ENCODE measurements at regions not wholly inside any gene's neighbourhood (a gene's known extent, or its start where the extent isn't known, plus 50 kb on each side); places are given as distances from the start of the nearest gene placed in this dataset.
A peak's percentile ranks its signal among the peaks of the same experiment; 100 is the strongest.
"Not testable (repeated sequence)": the region's sequence is repeated elsewhere in the genome, so short reads cannot be mapped to it uniquely, and the experiment has no call there.

GRCh38 chr4:137950286-137950685, 291.9 kb downstream of the SLC7A11 start:
- DNase-seq, result no peak

GRCh38 chr4:137949746-137950145, 292.4 kb downstream of the SLC7A11 start:
- peak; percentile 41 for DNase-seq

- peak; percentile 45 for DNase-seq
Measured at GRCh38 chr4:137946453-137947174, 295.5 kb downstream of the SLC7A11 start.

- not testable (repeated sequence) for DNase-seq
Measured at GRCh38 chr4:137942815-137943214, 299.3 kb downstream of the SLC7A11 start.

GRCh38 chr4:137942015-137942515, 300.1 kb downstream of the SLC7A11 start:
- DNase-seq, result not testable (repeated sequence)

GRCh38 chr4:137934911-137935310, 307.2 kb downstream of the SLC7A11 start:
- no peak for DNase-seq

- DNase-seq, result no peak
Measured at GRCh38 chr4:137934046-137934445, 308.1 kb downstream of the SLC7A11 start.

GRCh38 chr4:137927972-137928371, 314.2 kb downstream of the SLC7A11 start:
- no peak for DNase-seq

GRCh38 chr4:137923494-137923893, 318.7 kb downstream of the SLC7A11 start:
- no peak for DNase-seq

- no peak for DNase-seq
Measured at GRCh38 chr4:137922721-137923120, 319.4 kb downstream of the SLC7A11 start.

- no peak for DNase-seq
Measured at GRCh38 chr4:137909529-137910309, 332.4 kb downstream of the SLC7A11 start.

GRCh38 chr4:137905930-137906329, 336.2 kb downstream of the SLC7A11 start:
- DNase-seq, result peak; percentile 59

- no peak for DNase-seq
Measured at GRCh38 chr4:137901114-137901513, 341.0 kb downstream of the SLC7A11 start.

- no peak for DNase-seq
Measured at GRCh38 chr4:137896221-137896737, 345.9 kb downstream of the SLC7A11 start.

GRCh38 chr4:137895515-137895914, 346.6 kb downstream of the SLC7A11 start:
- DNase-seq, result not testable (repeated sequence)

- no peak for DNase-seq
Measured at GRCh38 chr4:137892134-137892533, 350.0 kb downstream of the SLC7A11 start.

- no peak for DNase-seq
Measured at GRCh38 chr4:137890812-137891211, 351.3 kb downstream of the SLC7A11 start.

GRCh38 chr4:137881641-137882040, 349.3 kb upstream of the PCDH18 start:
- no peak for DNase-seq

GRCh38 chr4:137868067-137868466, 335.8 kb upstream of the PCDH18 start:
- not testable (repeated sequence) for DNase-seq

GRCh38 chr4:137866671-137867070, 334.4 kb upstream of the PCDH18 start:
- DNase-seq, result no peak

- peak; percentile 31 for DNase-seq
Measured at GRCh38 chr4:137861682-137862081, 329.4 kb upstream of the PCDH18 start.

GRCh38 chr4:137853424-137853823, 321.1 kb upstream of the PCDH18 start:
- DNase-seq, result no peak

GRCh38 chr4:137852326-137852725, 320.0 kb upstream of the PCDH18 start:
- no peak for DNase-seq

- no peak for DNase-seq
Measured at GRCh38 chr4:137851435-137851834, 319.1 kb upstream of the PCDH18 start.

Measured in fibroblast of upper back skin (primary cell).